ENCODE measurements at regions not wholly inside any gene's neighbourhood (a gene's known extent, or its start where the extent isn't known, plus 50 kb on each side); places are given as distances from the start of the nearest gene placed in this dataset.
"Not testable (repeated sequence)": the region's sequence is repeated elsewhere in the genome, so short reads cannot be mapped to it uniquely, and the experiment has no call there.

- TF ChIP-seq CTCF (IDR thresholded peaks at IDR 0.05); POLR2AphosphoS5 (IDR thresholded peaks at IDR 0.05; ENCODE audit: insufficient read depth in 1 of 2, low read depth in 1 of 2): not testable (repeated sequence)
Measured at GRCh38 chr3:125685741-125686140, 90.4 kb upstream of the OSBPL11 start.
